ENCODE measurements at regions not wholly inside any gene's neighbourhood (a gene's known extent, or its start where the extent isn't known, plus 50 kb on each side); places are given as distances from the start of the nearest gene placed in this dataset.

GRCh38 chr3:72388644-72389043 is 459.6 kb downstream of the SHQ1 start:
- no peak for DNase-seq

- no peak for DNase-seq
Observed at GRCh38 chr3:72388117-72388516, 460.1 kb downstream of the SHQ1 start.

- DNase-seq, result no peak
Observed at GRCh38 chr3:72386327-72387000, 461.8 kb downstream of the SHQ1 start.

- no peak for DNase-seq
Observed at GRCh38 chr3:72385167-72385566, 463.1 kb downstream of the SHQ1 start.

GRCh38 chr3:72384602-72385001 is 463.6 kb downstream of the SHQ1 start:
- DNase-seq, result no peak

- DNase-seq, result no peak
Observed at GRCh38 chr3:72383883-72384282, 464.4 kb downstream of the SHQ1 start.

GRCh38 chr3:72383230-72383629 is 465.0 kb downstream of the SHQ1 start:
- DNase-seq, result no peak

GRCh38 chr3:72382460-72382859 is 465.8 kb downstream of the SHQ1 start:
- DNase-seq, result no peak

GRCh38 chr3:72381584-72381983 is 466.7 kb downstream of the SHQ1 start:
- no peak for DNase-seq

GRCh38 chr3:72380711-72381493 is 467.3 kb downstream of the SHQ1 start:
- DNase-seq, result no peak

- no peak for DNase-seq
Observed at GRCh38 chr3:72380193-72380592, 468.1 kb downstream of the SHQ1 start.

GRCh38 chr3:72379500-72380187 is 468.6 kb downstream of the SHQ1 start:
- DNase-seq, result no peak

- no peak for DNase-seq
Observed at GRCh38 chr3:72378287-72378686, 470.0 kb downstream of the SHQ1 start.

GRCh38 chr3:72376956-72377710 is 471.1 kb downstream of the SHQ1 start:
- DNase-seq, result no peak

GRCh38 chr3:72375237-72376076 is 472.8 kb downstream of the SHQ1 start:
- no peak for DNase-seq

- no peak for DNase-seq
Observed at GRCh38 chr3:72373139-72373538, 475.1 kb downstream of the SHQ1 start.

GRCh38 chr3:72372161-72372560 is 476.1 kb downstream of the SHQ1 start:
- DNase-seq, result no peak

GRCh38 chr3:72371431-72371830 is 476.8 kb downstream of the SHQ1 start:
- DNase-seq, result no peak

- no peak for DNase-seq
Observed at GRCh38 chr3:72370947-72371346, 477.3 kb downstream of the SHQ1 start.

GRCh38 chr3:72369681-72370080 is 478.6 kb downstream of the SHQ1 start:
- DNase-seq, result no peak

- DNase-seq, result no peak
Observed at GRCh38 chr3:72368331-72368975, 479.8 kb downstream of the SHQ1 start.

GRCh38 chr3:72361990-72362389 is 486.3 kb downstream of the SHQ1 start:
- no peak for DNase-seq

Measured in activated CD4-positive, CD25-positive, alpha-beta regulatory T cell treated with anti-CD3 and anti-CD28 coated beads, Interleukin-2, amount 50 U/mL, for 72 hours (primary cell).